ENCODE measurements at regions not wholly inside any gene's neighbourhood (a gene's known extent, or its start where the extent isn't known, plus 50 kb on each side); places are given as distances from the start of the nearest gene placed in this dataset.
"Not testable (repeated sequence)": the region's sequence is repeated elsewhere in the genome, so short reads cannot be mapped to it uniquely, and the experiment has no call there.

DNA sequence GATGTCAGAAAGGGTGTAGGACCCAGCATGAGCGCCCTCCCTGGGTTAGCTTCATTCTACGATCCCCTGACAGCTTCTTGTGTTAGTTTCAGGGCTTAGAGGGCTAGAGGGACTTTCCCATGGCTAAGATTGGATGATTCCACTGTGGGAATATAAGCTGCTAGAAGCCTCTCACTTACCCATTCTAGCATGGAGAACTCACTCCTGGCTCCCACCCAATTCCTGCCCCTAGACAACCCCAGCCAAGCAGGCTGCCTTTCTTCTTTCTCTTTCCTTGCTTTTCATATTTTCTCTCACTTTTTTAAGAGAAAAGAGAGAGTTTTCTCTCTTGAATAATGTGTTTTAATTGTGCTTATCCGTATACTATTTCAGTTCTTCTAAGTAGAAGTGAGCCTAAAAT, 335.1 kb upstream of the CNTN6 start:
- POLR2A ChIA-PET: no interaction called here
- no peak for ATAC-seq
- Histone ChIP-seq H3K9me3 (ENCODE audit: control insufficient read depth, insufficient read depth, low read depth, low read length) (no peaks in the 10 kb centered on the region), H3K27ac (ENCODE audit: low read length) (no peak overlapping the region), H3K4me1 (ENCODE audit: control insufficient read depth, insufficient read depth, low read length) (no peaks in the 10 kb centered on the region), H3K36me3 (ENCODE audit: control insufficient read depth, insufficient read depth, low read length) (no peaks in the 10 kb centered on the region), H3K4me3 (ENCODE audit: low read depth in 2 of 2, low read length in 2 of 2) (no peak overlapping the region), H3K27me3 (ENCODE audit: control insufficient read depth, insufficient read depth, low read length) (no peaks in the 10 kb centered on the region)
- DNase-seq (ENCODE audit: low read depth, low spot score): no peak
- BruUV-seq (replicated peaks): no TSS peak
- intact Hi-C loops (cut with micrococcal nuclease; ENCODE audit: unreplicated experiment): no loop called here
- CTCF ChIA-PET: no interaction called here
- TF ChIP-seq, protein P1, sequence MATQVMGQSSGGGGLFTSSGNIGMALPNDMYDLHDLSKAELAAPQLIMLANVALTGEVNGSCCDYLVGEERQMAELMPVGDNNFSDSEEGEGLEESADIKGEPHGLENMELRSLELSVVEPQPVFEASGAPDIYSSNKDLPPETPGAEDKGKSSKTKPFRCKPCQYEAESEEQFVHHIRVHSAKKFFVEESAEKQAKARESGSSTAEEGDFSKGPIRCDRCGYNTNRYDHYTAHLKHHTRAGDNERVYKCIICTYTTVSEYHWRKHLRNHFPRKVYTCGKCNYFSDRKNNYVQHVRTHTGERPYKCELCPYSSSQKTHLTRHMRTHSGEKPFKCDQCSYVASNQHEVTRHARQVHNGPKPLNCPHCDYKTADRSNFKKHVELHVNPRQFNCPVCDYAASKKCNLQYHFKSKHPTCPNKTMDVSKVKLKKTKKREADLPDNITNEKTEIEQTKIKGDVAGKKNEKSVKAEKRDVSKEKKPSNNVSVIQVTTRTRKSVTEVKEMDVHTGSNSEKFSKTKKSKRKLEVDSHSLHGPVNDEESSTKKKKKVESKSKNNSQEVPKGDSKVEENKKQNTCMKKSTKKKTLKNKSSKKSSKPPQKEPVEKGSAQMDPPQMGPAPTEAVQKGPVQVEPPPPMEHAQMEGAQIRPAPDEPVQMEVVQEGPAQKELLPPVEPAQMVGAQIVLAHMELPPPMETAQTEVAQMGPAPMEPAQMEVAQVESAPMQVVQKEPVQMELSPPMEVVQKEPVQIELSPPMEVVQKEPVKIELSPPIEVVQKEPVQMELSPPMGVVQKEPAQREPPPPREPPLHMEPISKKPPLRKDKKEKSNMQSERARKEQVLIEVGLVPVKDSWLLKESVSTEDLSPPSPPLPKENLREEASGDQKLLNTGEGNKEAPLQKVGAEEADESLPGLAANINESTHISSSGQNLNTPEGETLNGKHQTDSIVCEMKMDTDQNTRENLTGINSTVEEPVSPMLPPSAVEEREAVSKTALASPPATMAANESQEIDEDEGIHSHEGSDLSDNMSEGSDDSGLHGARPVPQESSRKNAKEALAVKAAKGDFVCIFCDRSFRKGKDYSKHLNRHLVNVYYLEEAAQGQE (IDR thresholded peaks at IDR 0.05; ENCODE audit: insufficient read depth in 1 of 2, low read depth in 2 of 2, low read length in 1 of 2): no peak
- TF ChIP-seq SIN3A (IDR thresholded peaks at IDR 0.05; ENCODE audit: borderline replicate concordance, insufficient read depth, low read depth, low read length) (no peak), POLR2AphosphoS5 (IDR thresholded peaks at IDR 0.05; ENCODE audit: low read depth, low read length) (no peak), TCF7L2 (IDR thresholded peaks at IDR 0.05; ENCODE audit: low read depth, low read length) (no peak)
- in situ Hi-C loops (cut with HindIII; ENCODE audit: low pct_unique_long_range_greater_than_20kb, low sequenced_read_pairs): no loop called here

DNA sequence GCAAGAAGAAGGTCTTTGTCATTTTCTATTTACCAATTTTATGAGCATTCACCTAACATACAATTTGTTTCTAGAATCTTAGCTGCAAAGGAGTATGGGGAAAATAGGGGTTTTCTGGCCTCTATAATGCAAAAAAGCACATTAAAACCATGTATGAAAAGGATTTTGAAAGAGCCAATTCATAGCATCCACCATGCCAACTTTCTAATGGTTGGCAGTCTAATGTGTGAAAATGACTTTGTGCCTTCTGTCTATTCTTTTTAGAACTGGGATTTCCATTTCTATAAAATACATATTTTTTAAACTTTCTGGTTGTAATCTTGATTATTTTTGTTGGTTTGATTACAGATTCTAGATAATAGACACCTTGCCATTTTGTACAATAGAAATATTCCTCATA, 333.7 kb upstream of the CNTN6 start:
- in situ Hi-C loops (cut with HindIII; ENCODE audit: low pct_unique_long_range_greater_than_20kb, low sequenced_read_pairs) (no loop called here), intact Hi-C loops (cut with micrococcal nuclease; ENCODE audit: unreplicated experiment) (no loop called here)
- POLR2A ChIA-PET: no interaction called here
- DNase-seq (ENCODE audit: low read depth, low spot score) (no peak), ATAC-seq (no peak)
- no peaks in the 10 kb centered on the region for H3K4me1 ChIP-seq (ENCODE audit: control insufficient read depth, insufficient read depth, low read length)
- H3K27ac ChIP-seq (ENCODE audit: low read length): no peak overlapping the region
- no peaks in the 10 kb centered on the region for H3K9me3 ChIP-seq (ENCODE audit: control insufficient read depth, insufficient read depth, low read depth, low read length)
- CTCF ChIA-PET: no interaction called here
- no TSS peak for BruUV-seq (replicated peaks)
- no peak for TF ChIP-seq TCF7L2 (IDR thresholded peaks at IDR 0.05; ENCODE audit: low read depth, low read length)
- TF ChIP-seq, protein P2, sequence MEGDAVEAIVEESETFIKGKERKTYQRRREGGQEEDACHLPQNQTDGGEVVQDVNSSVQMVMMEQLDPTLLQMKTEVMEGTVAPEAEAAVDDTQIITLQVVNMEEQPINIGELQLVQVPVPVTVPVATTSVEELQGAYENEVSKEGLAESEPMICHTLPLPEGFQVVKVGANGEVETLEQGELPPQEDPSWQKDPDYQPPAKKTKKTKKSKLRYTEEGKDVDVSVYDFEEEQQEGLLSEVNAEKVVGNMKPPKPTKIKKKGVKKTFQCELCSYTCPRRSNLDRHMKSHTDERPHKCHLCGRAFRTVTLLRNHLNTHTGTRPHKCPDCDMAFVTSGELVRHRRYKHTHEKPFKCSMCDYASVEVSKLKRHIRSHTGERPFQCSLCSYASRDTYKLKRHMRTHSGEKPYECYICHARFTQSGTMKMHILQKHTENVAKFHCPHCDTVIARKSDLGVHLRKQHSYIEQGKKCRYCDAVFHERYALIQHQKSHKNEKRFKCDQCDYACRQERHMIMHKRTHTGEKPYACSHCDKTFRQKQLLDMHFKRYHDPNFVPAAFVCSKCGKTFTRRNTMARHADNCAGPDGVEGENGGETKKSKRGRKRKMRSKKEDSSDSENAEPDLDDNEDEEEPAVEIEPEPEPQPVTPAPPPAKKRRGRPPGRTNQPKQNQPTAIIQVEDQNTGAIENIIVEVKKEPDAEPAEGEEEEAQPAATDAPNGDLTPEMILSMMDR (IDR thresholded peaks at IDR 0.05): no peak
- H3K27me3 ChIP-seq (ENCODE audit: control insufficient read depth, insufficient read depth, low read length): no peaks in the 10 kb centered on the region
- H3K4me3 ChIP-seq (ENCODE audit: low read depth in 2 of 2, low read length in 2 of 2): no peak overlapping the region
- H3K36me3 ChIP-seq (ENCODE audit: control insufficient read depth, insufficient read depth, low read length): no peaks in the 10 kb centered on the region

DNA sequence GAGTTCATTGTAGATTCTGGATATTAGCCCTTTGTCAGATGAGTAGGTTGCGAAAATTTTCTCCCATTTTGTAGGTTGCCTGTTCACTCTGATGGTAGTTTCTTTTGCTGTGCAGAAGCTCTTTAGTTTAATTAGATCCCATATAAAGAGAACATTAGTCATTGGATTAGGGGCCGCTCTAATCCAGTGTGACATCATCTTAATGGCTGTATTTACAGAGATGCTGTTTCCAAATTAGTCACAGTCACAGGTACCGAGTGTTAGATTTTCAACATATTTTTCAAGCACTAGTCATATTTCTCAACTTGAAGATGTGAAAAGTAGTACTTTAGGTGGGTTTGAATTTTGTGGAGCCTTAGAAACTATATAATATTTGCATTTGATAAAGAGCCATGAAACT, 319.4 kb upstream of the CNTN6 start:
- CTCF ChIA-PET; ATAC-seq; H3K36me3 ChIP-seq (ENCODE audit: control insufficient read depth, insufficient read depth, low read length); H3K4me3 ChIP-seq (ENCODE audit: low read depth in 2 of 2, low read length in 2 of 2); H3K27me3 ChIP-seq (ENCODE audit: control insufficient read depth, insufficient read depth, low read length); intact Hi-C loops (cut with micrococcal nuclease; ENCODE audit: unreplicated experiment); DNase-seq (ENCODE audit: low read depth, low spot score); in situ Hi-C loops (cut with HindIII; ENCODE audit: low pct_unique_long_range_greater_than_20kb, low sequenced_read_pairs); POLR2A ChIA-PET; H3K27ac ChIP-seq (ENCODE audit: low read length); H3K9me3 ChIP-seq (ENCODE audit: control insufficient read depth, insufficient read depth, low read depth, low read length); H3K4me1 ChIP-seq (ENCODE audit: control insufficient read depth, insufficient read depth, low read length); BruUV-seq (replicated peaks): not testable (repeated sequence)
